Fibroblast of pulmonary artery (primary cell): ENCODE measurements at regions not wholly inside any gene's neighbourhood (a gene's known extent, or its start where the extent isn't known, plus 50 kb on each side); places are given as distances from the start of the nearest gene placed in this dataset.

Source experiments
- DNase-seq: peaks from one replicate; pipeline ENCODE4 v3.0.0-alpha.2; 2010; ENCODE audit warnings: low read depth
- H3K4me3 ChIP-seq: replicated peaks from 2 replicates; pipeline ENCODE4 v1.5.1; 2011; ENCODE audit warnings: low read depth, mild to moderate bottlenecking, control low read depth, low read length, moderate library complexity
- CTCF ChIP-seq: IDR thresholded peaks from 2 replicates; pipeline ENCODE4 v1.5.1; 2011; ENCODE audit warnings: mild to moderate bottlenecking, control low read depth, low read length, inconsistent platforms; ENCODE audit errors: missing control alignments

- no peak for TF ChIP-seq CTCF
- no peak overlapping the region for H3K4me3 ChIP-seq
- no peak for DNase-seq
These were observed 360.4 kb upstream of the CPEB2 start for GRCh38 chr4:14641871-14642270.

GRCh38 chr4:14644580-14645282 lies 357.6 kb upstream of the CPEB2 start:
- DNase-seq, result no peak
- H3K4me3 ChIP-seq, result no peak overlapping the region
- TF ChIP-seq CTCF, result no peak

DNA sequence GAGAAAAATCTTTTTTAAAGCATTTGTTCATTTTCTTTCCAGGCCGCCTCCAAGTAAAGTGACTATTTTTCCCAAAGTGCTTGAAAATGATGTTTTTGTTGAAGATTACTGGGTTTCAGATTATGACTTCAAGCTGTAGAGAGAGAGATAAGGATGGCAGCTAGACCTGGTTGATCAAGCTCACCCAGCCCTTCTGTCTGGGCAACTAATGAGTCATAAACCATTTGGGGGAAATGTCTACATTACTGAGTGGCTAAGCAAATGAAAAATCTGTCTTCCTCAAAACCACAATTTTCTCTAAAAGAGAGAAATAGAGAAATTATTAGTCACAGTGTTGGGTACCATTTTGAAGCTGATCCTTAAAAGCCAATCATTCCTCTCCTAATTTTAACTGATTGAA lies 355.4 kb upstream of the CPEB2 start:
- DNase-seq, result no peak
- no peak for TF ChIP-seq CTCF
- H3K4me3 ChIP-seq, result no peak overlapping the region

GRCh38 chr4:14650127-14650526 lies 352.2 kb upstream of the CPEB2 start:
- no peak overlapping the region for H3K4me3 ChIP-seq
- DNase-seq, result peak; percentile 5
- no peak for TF ChIP-seq CTCF

DNA sequence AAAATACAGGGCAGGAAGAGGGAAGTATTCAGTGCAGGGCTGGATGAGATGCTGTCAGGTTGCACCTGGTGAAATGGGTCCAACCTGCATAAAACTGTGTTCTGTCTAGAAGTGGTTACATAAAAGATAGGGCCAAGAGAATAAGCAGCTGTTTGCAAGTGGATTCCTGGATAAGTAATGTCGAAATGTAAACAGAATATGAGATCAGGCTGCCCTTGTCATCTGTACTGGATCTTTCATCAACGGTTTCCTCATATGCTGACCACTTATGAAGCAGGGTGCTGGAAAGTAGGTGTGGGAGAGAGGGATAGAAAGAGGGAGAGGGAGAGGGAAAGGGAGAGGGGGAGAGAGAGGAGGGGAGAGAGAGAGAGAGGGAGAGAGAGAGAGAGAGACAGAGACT lies 349.8 kb upstream of the CPEB2 start:
- no peak for TF ChIP-seq CTCF
- no peak for DNase-seq
- H3K4me3 ChIP-seq, result no peak overlapping the region

DNA sequence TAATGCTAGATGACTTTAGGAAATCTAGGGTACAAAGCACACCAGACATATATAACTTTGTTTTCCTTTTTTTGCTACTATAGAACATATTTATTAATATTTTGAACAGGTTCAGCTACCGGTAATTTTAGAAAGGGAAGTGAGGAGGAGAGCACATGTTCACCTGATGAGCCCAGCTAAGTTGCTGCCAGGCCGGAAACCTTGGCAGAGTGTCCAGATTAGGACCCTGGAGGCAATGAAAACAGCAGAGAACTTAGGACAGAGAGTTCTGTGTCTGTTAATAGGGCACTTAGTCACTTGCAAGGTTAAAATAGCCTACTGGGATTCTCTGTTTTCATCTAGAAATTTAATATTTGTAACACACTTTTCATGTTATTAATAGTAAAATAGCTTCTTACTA lies 348.9 kb upstream of the CPEB2 start:
- no peak overlapping the region for H3K4me3 ChIP-seq
- no peak for TF ChIP-seq CTCF
- no peak for DNase-seq

DNA sequence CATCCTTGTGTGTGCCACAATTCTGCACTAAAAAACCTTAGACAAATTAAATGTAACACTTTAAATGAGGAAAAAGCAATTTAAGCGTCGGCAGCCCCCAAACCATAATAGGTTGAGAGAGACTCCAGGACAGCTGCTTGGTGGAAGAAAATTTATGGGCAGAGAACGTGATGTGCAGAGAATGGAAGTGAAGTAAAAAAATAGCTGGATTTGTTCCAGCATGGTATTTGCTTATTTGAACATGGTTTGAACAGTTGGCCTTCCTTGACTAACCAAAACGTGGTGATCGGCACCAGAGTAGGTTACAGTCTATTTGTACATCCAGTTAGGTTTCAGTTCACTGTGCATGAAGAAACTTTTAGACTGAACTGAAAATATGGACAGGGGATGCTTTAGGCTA lies 343.0 kb upstream of the CPEB2 start:
- no peak for TF ChIP-seq CTCF
- H3K4me3 ChIP-seq, result no peak overlapping the region
- no peak for DNase-seq
